Neural cell (in vitro differentiated cells): ENCODE measurements at regions not wholly inside any gene's neighbourhood (a gene's known extent, or its start where the extent isn't known, plus 50 kb on each side); places are given as distances from the start of the nearest gene placed in this dataset.
"Not testable (repeated sequence)": the region's sequence is repeated elsewhere in the genome, so short reads cannot be mapped to it uniquely, and the experiment has no call there.

Source experiments
- H2AFZ ChIP-seq: fragments of 200-600, 300-800 bp; sonication (generic), shearing (Covaris generic); 2 replicates; pipeline ENCODE4 v1.6.0; 2014; ENCODE audit warnings: low read depth, mild to moderate bottlenecking, antibody characterized with exemption, low read length, moderate library complexity
- H3F3A ChIP-seq: fragments of 200-600 bp; shearing (Covaris generic); 2 replicates; pipeline ENCODE4 v1.6.1; 2016; ENCODE audit warnings: mild to moderate bottlenecking, moderate library complexity, mixed read lengths, antibody characterized with exemption, low read length; ENCODE audit not compliant: insufficient read depth, poor library complexity, severe bottlenecking
- H3K27ac ChIP-seq: fragments of 200-600, 300-800 bp; sonication (generic), shearing (Covaris generic); 2 replicates; pipeline ENCODE4 v1.5.1; 2014; ENCODE audit warnings: mild to moderate bottlenecking, low read length, moderate library complexity
- H3K27me3 ChIP-seq: fragments of 300-800, 200-600 bp; sonication (generic), shearing (Covaris generic); 2 replicates; pipeline ENCODE4 v1.6.0; 2014; ENCODE audit warnings: mild to moderate bottlenecking, low read depth, low read length, moderate library complexity; ENCODE audit not compliant: insufficient read depth
- H3K36me3 ChIP-seq: fragments of 300-800, 200-600 bp; sonication (generic), shearing (Covaris generic); 2 replicates; pipeline ENCODE4 v1.5.1; 2014; ENCODE audit warnings: mild to moderate bottlenecking, antibody characterized with exemption, low read length, moderate library complexity; ENCODE audit not compliant: insufficient read depth
- H3K4me2 ChIP-seq: fragments of 300-800, 200-600 bp; sonication (generic), shearing (Covaris generic); 2 replicates; pipeline ENCODE4 v1.6.0; 2014; ENCODE audit warnings: mild to moderate bottlenecking, low read length
- H3K4me3 ChIP-seq: fragments of 300-800, 200-600 bp; sonication (generic), shearing (Covaris generic); 2 replicates; pipeline ENCODE4 v1.5.1; 2014; ENCODE audit warnings: mild to moderate bottlenecking, low read length, moderate library complexity
- H3K79me2 ChIP-seq: fragments of 200-600 bp; shearing (Covaris generic); replicated peaks from 2 replicates; pipeline ENCODE4 v1.6.0; 2014; ENCODE audit warnings: mild to moderate bottlenecking, low read length, moderate library complexity; ENCODE audit not compliant: insufficient read depth
- H3K9ac ChIP-seq: fragments of 300-800, 200-600 bp; sonication (generic), shearing (Covaris generic); 2 replicates; pipeline ENCODE4 v1.6.1; 2016; ENCODE audit warnings: mild to moderate bottlenecking, low read length, mixed read lengths
- H3K9me2 ChIP-seq: fragments of 200-600 bp; shearing (Covaris generic); 2 replicates; pipeline ENCODE4 v1.6.1; 2016; ENCODE audit warnings: mild to moderate bottlenecking, low read length, mixed read lengths; ENCODE audit not compliant: insufficient read depth
- H3K9me3 ChIP-seq: fragments of 200-600, 300-800 bp; sonication (generic), shearing (Covaris generic); 2 replicates; pipeline ENCODE4 v1.6.1; 2016; ENCODE audit warnings: mild to moderate bottlenecking, mixed run types, low read length, moderate library complexity, mixed read lengths
- H4K20me1 ChIP-seq: fragments of 200-600 bp; shearing (Covaris generic); 2 replicates; pipeline ENCODE4 v1.6.1; 2016; ENCODE audit warnings: mild to moderate bottlenecking, mixed run types; ENCODE audit not compliant: insufficient read depth
- EP300 ChIP-seq: fragments of 450-650 bp; conservative IDR thresholded peaks from 2 replicates; pipeline ENCODE4 v1.6.1; 2014; ENCODE audit warnings: antibody characterized with exemption, mild to moderate bottlenecking, moderate library complexity; ENCODE audit not compliant: poor library complexity, severe bottlenecking
- EZH2 ChIP-seq: fragments of 200-600, 300-800 bp; shearing (Covaris generic), sonication (generic); IDR thresholded peaks from 2 replicates; pipeline ENCODE4 v1.6.1; 2014; ENCODE audit warnings: antibody characterized with exemption, low read length, borderline replicate concordance, mild to moderate bottlenecking; ENCODE audit not compliant: insufficient read depth, poor library complexity, severe bottlenecking
- MXI1 ChIP-seq: fragments of 450-650 bp; conservative IDR thresholded peaks from 2 replicates; pipeline ENCODE4 v1.6.1; 2014; ENCODE audit warnings: antibody characterized with exemption, mild to moderate bottlenecking; ENCODE audit not compliant: poor library complexity, severe bottlenecking
- POLR2AphosphoS5 ChIP-seq: IDR thresholded peaks from 2 replicates; pipeline ENCODE4 v1.6.1; 2012
- RAD21 ChIP-seq: fragments of 450-650 bp; conservative IDR thresholded peaks from 2 replicates; pipeline ENCODE4 v1.6.1; 2014; ENCODE audit warnings: antibody characterized with exemption, mild to moderate bottlenecking, moderate library complexity
- SMC3 ChIP-seq: fragments of 450-650 bp; conservative IDR thresholded peaks from 2 replicates; pipeline ENCODE4 v1.6.1; 2014; ENCODE audit warnings: antibody characterized with exemption, mild to moderate bottlenecking, moderate library complexity; ENCODE audit not compliant: poor library complexity
- TAF1 ChIP-seq: IDR thresholded peaks from 2 replicates; pipeline ENCODE4 v1.6.1; 2012; ENCODE audit warnings: low read depth
- TF ChIP-seq, protein P1 (sequence below): fragments of 450-650 bp; IDR thresholded peaks from 2 replicates; pipeline ENCODE4 v1.5.1; 2014; ENCODE audit warnings: antibody characterized with exemption, mild to moderate bottlenecking, moderate library complexity; ENCODE audit not compliant: poor library complexity, severe bottlenecking
- TF ChIP-seq, protein P2 (sequence below): IDR thresholded peaks from 2 replicates; pipeline ENCODE4 v1.6.1; 2012; ENCODE audit warnings: borderline replicate concordance

DNA sequence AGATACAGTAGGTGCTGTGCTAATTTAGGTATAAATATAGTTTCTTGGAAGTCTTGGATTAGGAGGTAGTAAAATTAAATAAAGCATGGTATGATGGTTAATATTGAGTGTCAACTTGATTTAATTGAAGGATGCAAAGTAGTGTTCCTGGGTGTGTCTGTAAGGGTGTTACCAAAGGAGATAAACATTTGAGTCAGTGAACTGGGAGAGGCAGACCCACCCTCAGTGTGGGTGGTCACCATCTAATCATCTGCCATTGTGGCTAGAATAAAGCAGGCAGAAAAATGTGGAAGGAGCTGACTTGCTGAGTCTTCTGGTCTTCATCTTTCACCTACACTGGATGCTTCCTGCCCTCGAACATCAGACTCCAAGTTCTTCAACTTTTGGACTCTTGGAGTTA, 153.7 kb upstream of the GK2 start:
- Histone ChIP-seq H3K4me2 (no peak overlapping the region), H4K20me1 (no peaks in the 10 kb centered on the region), H3K9ac (no peak overlapping the region), H3K79me2 (no peaks in the 10 kb centered on the region), H3K4me3 (no peak overlapping the region), H3K9me3 (no peaks in the 10 kb centered on the region), H3K27ac (no peak overlapping the region), H2AFZ (no peak overlapping the region), H3K9me2 (no peaks in the 10 kb centered on the region), H3F3A (no peaks in the 10 kb centered on the region), H3K27me3 (no peaks in the 10 kb centered on the region), H3K36me3 (no peaks in the 10 kb centered on the region)
- no peak for TF ChIP-seq EZH2
- TF ChIP-seq, protein P1, sequence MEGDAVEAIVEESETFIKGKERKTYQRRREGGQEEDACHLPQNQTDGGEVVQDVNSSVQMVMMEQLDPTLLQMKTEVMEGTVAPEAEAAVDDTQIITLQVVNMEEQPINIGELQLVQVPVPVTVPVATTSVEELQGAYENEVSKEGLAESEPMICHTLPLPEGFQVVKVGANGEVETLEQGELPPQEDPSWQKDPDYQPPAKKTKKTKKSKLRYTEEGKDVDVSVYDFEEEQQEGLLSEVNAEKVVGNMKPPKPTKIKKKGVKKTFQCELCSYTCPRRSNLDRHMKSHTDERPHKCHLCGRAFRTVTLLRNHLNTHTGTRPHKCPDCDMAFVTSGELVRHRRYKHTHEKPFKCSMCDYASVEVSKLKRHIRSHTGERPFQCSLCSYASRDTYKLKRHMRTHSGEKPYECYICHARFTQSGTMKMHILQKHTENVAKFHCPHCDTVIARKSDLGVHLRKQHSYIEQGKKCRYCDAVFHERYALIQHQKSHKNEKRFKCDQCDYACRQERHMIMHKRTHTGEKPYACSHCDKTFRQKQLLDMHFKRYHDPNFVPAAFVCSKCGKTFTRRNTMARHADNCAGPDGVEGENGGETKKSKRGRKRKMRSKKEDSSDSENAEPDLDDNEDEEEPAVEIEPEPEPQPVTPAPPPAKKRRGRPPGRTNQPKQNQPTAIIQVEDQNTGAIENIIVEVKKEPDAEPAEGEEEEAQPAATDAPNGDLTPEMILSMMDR, result no peak
- no peak for TF ChIP-seq EP300
- TF ChIP-seq RAD21, result no peak
- no peak for TF ChIP-seq MXI1
- TF ChIP-seq, protein P2, sequence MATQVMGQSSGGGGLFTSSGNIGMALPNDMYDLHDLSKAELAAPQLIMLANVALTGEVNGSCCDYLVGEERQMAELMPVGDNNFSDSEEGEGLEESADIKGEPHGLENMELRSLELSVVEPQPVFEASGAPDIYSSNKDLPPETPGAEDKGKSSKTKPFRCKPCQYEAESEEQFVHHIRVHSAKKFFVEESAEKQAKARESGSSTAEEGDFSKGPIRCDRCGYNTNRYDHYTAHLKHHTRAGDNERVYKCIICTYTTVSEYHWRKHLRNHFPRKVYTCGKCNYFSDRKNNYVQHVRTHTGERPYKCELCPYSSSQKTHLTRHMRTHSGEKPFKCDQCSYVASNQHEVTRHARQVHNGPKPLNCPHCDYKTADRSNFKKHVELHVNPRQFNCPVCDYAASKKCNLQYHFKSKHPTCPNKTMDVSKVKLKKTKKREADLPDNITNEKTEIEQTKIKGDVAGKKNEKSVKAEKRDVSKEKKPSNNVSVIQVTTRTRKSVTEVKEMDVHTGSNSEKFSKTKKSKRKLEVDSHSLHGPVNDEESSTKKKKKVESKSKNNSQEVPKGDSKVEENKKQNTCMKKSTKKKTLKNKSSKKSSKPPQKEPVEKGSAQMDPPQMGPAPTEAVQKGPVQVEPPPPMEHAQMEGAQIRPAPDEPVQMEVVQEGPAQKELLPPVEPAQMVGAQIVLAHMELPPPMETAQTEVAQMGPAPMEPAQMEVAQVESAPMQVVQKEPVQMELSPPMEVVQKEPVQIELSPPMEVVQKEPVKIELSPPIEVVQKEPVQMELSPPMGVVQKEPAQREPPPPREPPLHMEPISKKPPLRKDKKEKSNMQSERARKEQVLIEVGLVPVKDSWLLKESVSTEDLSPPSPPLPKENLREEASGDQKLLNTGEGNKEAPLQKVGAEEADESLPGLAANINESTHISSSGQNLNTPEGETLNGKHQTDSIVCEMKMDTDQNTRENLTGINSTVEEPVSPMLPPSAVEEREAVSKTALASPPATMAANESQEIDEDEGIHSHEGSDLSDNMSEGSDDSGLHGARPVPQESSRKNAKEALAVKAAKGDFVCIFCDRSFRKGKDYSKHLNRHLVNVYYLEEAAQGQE, result no peak
- no peak for TF ChIP-seq POLR2AphosphoS5
- TF ChIP-seq SMC3, result no peak
- TF ChIP-seq TAF1, result no peak

DNA sequence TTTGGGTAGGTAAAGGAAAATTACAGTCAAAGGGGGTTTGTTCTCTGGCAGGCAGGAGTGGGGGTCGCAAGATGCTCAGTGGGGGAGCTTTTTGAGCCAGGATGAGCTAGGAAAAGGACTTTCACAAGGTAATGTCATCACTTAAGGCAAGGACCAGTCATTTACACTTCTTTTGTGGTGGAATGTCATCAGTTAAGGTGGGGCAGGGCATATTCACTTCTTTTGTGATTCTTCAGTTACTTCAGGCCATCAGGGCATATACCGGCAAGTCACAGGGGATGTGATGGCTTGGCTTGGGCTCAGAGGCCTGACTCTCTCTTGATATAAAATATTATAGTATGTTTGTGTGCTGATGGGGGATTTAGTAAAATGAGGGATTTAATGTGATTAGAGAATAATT, 151.4 kb upstream of the GK2 start:
- H3K9me2 ChIP-seq, H3K4me3 ChIP-seq, H3K27me3 ChIP-seq, H3K27ac ChIP-seq, H3K9ac ChIP-seq, H3K79me2 ChIP-seq, H3K36me3 ChIP-seq, H3F3A ChIP-seq, H2AFZ ChIP-seq, H4K20me1 ChIP-seq, H3K9me3 ChIP-seq, H3K4me2 ChIP-seq: not testable (repeated sequence)

DNA sequence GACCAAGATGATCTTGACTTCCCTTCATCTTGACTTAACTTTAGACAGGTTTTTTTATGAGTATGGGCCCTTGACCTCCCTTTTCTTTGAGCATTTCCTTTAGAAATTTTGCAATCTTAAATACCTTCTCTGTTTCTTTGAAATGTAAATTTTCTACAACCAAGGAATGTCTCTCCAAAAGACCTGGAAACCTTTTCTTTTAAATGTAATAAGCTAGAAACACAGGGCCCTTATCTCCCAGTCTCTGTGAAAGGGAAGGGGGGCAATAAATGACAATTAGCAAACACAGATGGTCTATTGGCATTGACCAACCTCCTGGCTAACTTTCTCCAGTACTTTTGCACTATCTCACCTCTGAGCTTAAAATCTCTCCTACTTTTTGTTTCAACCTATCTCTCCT, 144.3 kb upstream of the GK2 start:
- no peaks in the 10 kb centered on the region for H3K36me3 ChIP-seq
- no peak overlapping the region for H2AFZ ChIP-seq
- TF ChIP-seq MXI1 (no peak), POLR2AphosphoS5 (no peak), EZH2 (no peak), RAD21 (no peak), TAF1 (no peak), SMC3 (no peak), EP300 (no peak)
- TF ChIP-seq, protein P1, result no peak
- TF ChIP-seq, protein P2, result no peak
- H3K9me3 ChIP-seq, result no peaks in the 10 kb centered on the region
- H3K79me2 ChIP-seq, result no peaks in the 10 kb centered on the region
- no peaks in the 10 kb centered on the region for H3K9me2 ChIP-seq
- no peak overlapping the region for H3K4me3 ChIP-seq
- no peak overlapping the region for H3K27ac ChIP-seq
- H3K9ac ChIP-seq, result no peak overlapping the region
- no peak overlapping the region for H3K4me2 ChIP-seq
- H3F3A ChIP-seq, result no peaks in the 10 kb centered on the region
- H3K27me3 ChIP-seq, result no peaks in the 10 kb centered on the region
- no peaks in the 10 kb centered on the region for H4K20me1 ChIP-seq
